ENCODE measurements at regions not wholly inside any gene's neighbourhood (a gene's known extent, or its start where the extent isn't known, plus 50 kb on each side); places are given as distances from the start of the nearest gene placed in this dataset.

GRCh38 chr2:18926631-18927524 is 337.5 kb upstream of the NT5C1B start:
- Histone ChIP-seq H3K27ac (ENCODE audit: low read depth in 1 of 2, low read length in 1 of 2) (no peak overlapping the region), H3K4me1 (ENCODE audit: control insufficient read depth in 2 of 2, insufficient read depth in 2 of 2, low read length in 2 of 2) (no peaks in the 10 kb centered on the region)
- WGBS = 94% methylated on average over 9 of the region's 9 CpGs

GRCh38 chr2:18925296-18925695 is 335.9 kb upstream of the NT5C1B start:
- no peaks in the 10 kb centered on the region for H3K4me1 ChIP-seq (ENCODE audit: control insufficient read depth in 2 of 2, insufficient read depth in 2 of 2, low read length in 2 of 2)
- H3K36me3 ChIP-seq (ENCODE audit: control insufficient read depth in 2 of 2, insufficient read depth in 2 of 2, low read length in 1 of 2) = no peaks in the 10 kb centered on the region
- H3K4me3 ChIP-seq (ENCODE audit: low read length in 2 of 2) = no peak overlapping the region
- no peak overlapping the region for H3K27ac ChIP-seq (ENCODE audit: low read depth in 1 of 2, low read length in 1 of 2)
- 85% methylated on average over 2 of the region's 2 CpGs for WGBS
- DNase-seq (ENCODE audit: low read depth in 6 of 9, low spot score in 9 of 9) = no peak
- H3K27me3 ChIP-seq (ENCODE audit: control insufficient read depth in 2 of 2, insufficient read depth in 1 of 2, low read length in 1 of 2) = no peaks in the 10 kb centered on the region
- no peaks in the 10 kb centered on the region for H3K9me3 ChIP-seq (ENCODE audit: control insufficient read depth in 2 of 2, insufficient read depth in 1 of 2, low read length in 1 of 2)

More at GRCh38 chr2:18926631-18927524, 337.5 kb upstream of the NT5C1B start:
- no peak for DNase-seq (ENCODE audit: low read depth in 6 of 9, low spot score in 9 of 9)
- H3K9me3 ChIP-seq (ENCODE audit: control insufficient read depth in 2 of 2, insufficient read depth in 1 of 2, low read length in 1 of 2) = no peaks in the 10 kb centered on the region
- no peak overlapping the region for H3K4me3 ChIP-seq (ENCODE audit: low read length in 2 of 2)
- H3K27me3 ChIP-seq (ENCODE audit: control insufficient read depth in 2 of 2, insufficient read depth in 1 of 2, low read length in 1 of 2) = no peaks in the 10 kb centered on the region
- no peaks in the 10 kb centered on the region for H3K36me3 ChIP-seq (ENCODE audit: control insufficient read depth in 2 of 2, insufficient read depth in 2 of 2, low read length in 1 of 2)

GRCh38 chr2:18924886-18925285 is 335.5 kb upstream of the NT5C1B start:
- H3K27ac ChIP-seq (ENCODE audit: low read depth in 1 of 2, low read length in 1 of 2) = no peak overlapping the region
- no peaks in the 10 kb centered on the region for H3K4me1 ChIP-seq (ENCODE audit: control insufficient read depth in 2 of 2, insufficient read depth in 2 of 2, low read length in 2 of 2)
- H3K4me3 ChIP-seq (ENCODE audit: low read length in 2 of 2) = no peak overlapping the region
- H3K36me3 ChIP-seq (ENCODE audit: control insufficient read depth in 2 of 2, insufficient read depth in 2 of 2, low read length in 1 of 2) = no peaks in the 10 kb centered on the region
- H3K9me3 ChIP-seq (ENCODE audit: control insufficient read depth in 2 of 2, insufficient read depth in 1 of 2, low read length in 1 of 2) = no peaks in the 10 kb centered on the region
- no peaks in the 10 kb centered on the region for H3K27me3 ChIP-seq (ENCODE audit: control insufficient read depth in 2 of 2, insufficient read depth in 1 of 2, low read length in 1 of 2)
- no peak for DNase-seq (ENCODE audit: low read depth in 6 of 9, low spot score in 9 of 9)
- WGBS = 87% methylated on average over 1 of the region's 1 CpG

GRCh38 chr2:18924386-18924785 is 335.0 kb upstream of the NT5C1B start:
- Histone ChIP-seq H3K9me3 (ENCODE audit: control insufficient read depth in 2 of 2, insufficient read depth in 1 of 2, low read length in 1 of 2) (no peaks in the 10 kb centered on the region), H3K4me3 (ENCODE audit: low read length in 2 of 2) (no peak overlapping the region), H3K27me3 (ENCODE audit: control insufficient read depth in 2 of 2, insufficient read depth in 1 of 2, low read length in 1 of 2) (no peaks in the 10 kb centered on the region), H3K4me1 (ENCODE audit: control insufficient read depth in 2 of 2, insufficient read depth in 2 of 2, low read length in 2 of 2) (no peaks in the 10 kb centered on the region), H3K36me3 (ENCODE audit: control insufficient read depth in 2 of 2, insufficient read depth in 2 of 2, low read length in 1 of 2) (no peaks in the 10 kb centered on the region), H3K27ac (ENCODE audit: low read depth in 1 of 2, low read length in 1 of 2) (no peak overlapping the region)
- WGBS = 92% methylated on average over 4 of the region's 4 CpGs
- DNase-seq (ENCODE audit: low read depth in 6 of 9, low spot score in 9 of 9) = no peak

GRCh38 chr2:18922276-18922675 is 332.9 kb upstream of the NT5C1B start:
- no peaks in the 10 kb centered on the region for H3K27me3 ChIP-seq (ENCODE audit: control insufficient read depth in 2 of 2, insufficient read depth in 1 of 2, low read length in 1 of 2)
- no peaks in the 10 kb centered on the region for H3K36me3 ChIP-seq (ENCODE audit: control insufficient read depth in 2 of 2, insufficient read depth in 2 of 2, low read length in 1 of 2)
- no peak overlapping the region for H3K4me3 ChIP-seq (ENCODE audit: low read length in 2 of 2)
- no peak overlapping the region for H3K27ac ChIP-seq (ENCODE audit: low read depth in 1 of 2, low read length in 1 of 2)
- no peaks in the 10 kb centered on the region for H3K9me3 ChIP-seq (ENCODE audit: control insufficient read depth in 2 of 2, insufficient read depth in 1 of 2, low read length in 1 of 2)
- 98% methylated on average over 1 of the region's 1 CpG for WGBS
- no peaks in the 10 kb centered on the region for H3K4me1 ChIP-seq (ENCODE audit: control insufficient read depth in 2 of 2, insufficient read depth in 2 of 2, low read length in 2 of 2)
- no peak for DNase-seq (ENCODE audit: low read depth in 6 of 9, low spot score in 9 of 9)

GRCh38 chr2:18918280-18918679 is 328.9 kb upstream of the NT5C1B start:
- H3K4me1 ChIP-seq (ENCODE audit: control insufficient read depth in 2 of 2, insufficient read depth in 2 of 2, low read length in 2 of 2) = no peaks in the 10 kb centered on the region
- no peak for DNase-seq (ENCODE audit: low read depth in 6 of 9, low spot score in 9 of 9)
- no peak overlapping the region for H3K4me3 ChIP-seq (ENCODE audit: low read length in 2 of 2)
- no peaks in the 10 kb centered on the region for H3K36me3 ChIP-seq (ENCODE audit: control insufficient read depth in 2 of 2, insufficient read depth in 2 of 2, low read length in 1 of 2)
- 52% methylated on average over 1 of the region's 1 CpG for WGBS
- no peak overlapping the region for H3K27ac ChIP-seq (ENCODE audit: low read depth in 1 of 2, low read length in 1 of 2)
- no peaks in the 10 kb centered on the region for H3K9me3 ChIP-seq (ENCODE audit: control insufficient read depth in 2 of 2, insufficient read depth in 1 of 2, low read length in 1 of 2)
- no peaks in the 10 kb centered on the region for H3K27me3 ChIP-seq (ENCODE audit: control insufficient read depth in 2 of 2, insufficient read depth in 1 of 2, low read length in 1 of 2)

- 46% methylated on average over 1 of the region's 1 CpG for WGBS
- Histone ChIP-seq H3K27me3 (ENCODE audit: control insufficient read depth in 2 of 2, insufficient read depth in 1 of 2, low read length in 1 of 2) (no peaks in the 10 kb centered on the region), H3K36me3 (ENCODE audit: control insufficient read depth in 2 of 2, insufficient read depth in 2 of 2, low read length in 1 of 2) (no peaks in the 10 kb centered on the region), H3K4me1 (ENCODE audit: control insufficient read depth in 2 of 2, insufficient read depth in 2 of 2, low read length in 2 of 2) (no peaks in the 10 kb centered on the region), H3K27ac (ENCODE audit: low read depth in 1 of 2, low read length in 1 of 2) (no peak overlapping the region), H3K4me3 (ENCODE audit: low read length in 2 of 2) (no peak overlapping the region), H3K9me3 (ENCODE audit: control insufficient read depth in 2 of 2, insufficient read depth in 1 of 2, low read length in 1 of 2) (no peaks in the 10 kb centered on the region)
- no peak for DNase-seq (ENCODE audit: low read depth in 6 of 9, low spot score in 9 of 9)
Measured at GRCh38 chr2:18915227-18915626, 325.9 kb upstream of the NT5C1B start.

GRCh38 chr2:18913512-18913911 is 324.1 kb upstream of the NT5C1B start:
- DNase-seq (ENCODE audit: low read depth in 6 of 9, low spot score in 9 of 9) = no peak
- H3K4me3 ChIP-seq (ENCODE audit: low read length in 2 of 2) = no peak overlapping the region
- no peaks in the 10 kb centered on the region for H3K4me1 ChIP-seq (ENCODE audit: control insufficient read depth in 2 of 2, insufficient read depth in 2 of 2, low read length in 2 of 2)
- no peak overlapping the region for H3K27ac ChIP-seq (ENCODE audit: low read depth in 1 of 2, low read length in 1 of 2)
- H3K36me3 ChIP-seq (ENCODE audit: control insufficient read depth in 2 of 2, insufficient read depth in 2 of 2, low read length in 1 of 2) = no peaks in the 10 kb centered on the region
- H3K9me3 ChIP-seq (ENCODE audit: control insufficient read depth in 2 of 2, insufficient read depth in 1 of 2, low read length in 1 of 2) = no peaks in the 10 kb centered on the region
- no peaks in the 10 kb centered on the region for H3K27me3 ChIP-seq (ENCODE audit: control insufficient read depth in 2 of 2, insufficient read depth in 1 of 2, low read length in 1 of 2)
- 96% methylated on average over 3 of the region's 3 CpGs for WGBS

GRCh38 chr2:18912225-18912888 is 323.0 kb upstream of the NT5C1B start:
- Histone ChIP-seq H3K27me3 (ENCODE audit: control insufficient read depth in 2 of 2, insufficient read depth in 1 of 2, low read length in 1 of 2) (no peaks in the 10 kb centered on the region), H3K4me3 (ENCODE audit: low read length in 2 of 2) (no peak overlapping the region), H3K27ac (ENCODE audit: low read depth in 1 of 2, low read length in 1 of 2) (no peak overlapping the region), H3K36me3 (ENCODE audit: control insufficient read depth in 2 of 2, insufficient read depth in 2 of 2, low read length in 1 of 2) (no peaks in the 10 kb centered on the region), H3K4me1 (ENCODE audit: control insufficient read depth in 2 of 2, insufficient read depth in 2 of 2, low read length in 2 of 2) (no peaks in the 10 kb centered on the region), H3K9me3 (ENCODE audit: control insufficient read depth in 2 of 2, insufficient read depth in 1 of 2, low read length in 1 of 2) (no peaks in the 10 kb centered on the region)
- DNase-seq (ENCODE audit: low read depth in 6 of 9, low spot score in 9 of 9) = no peak
- WGBS = 67% methylated on average over 8 of the region's 8 CpGs
